GM19043 (cell line): ENCODE measurements at regions not wholly inside any gene's neighbourhood (a gene's known extent, or its start where the extent isn't known, plus 50 kb on each side); places are given as distances from the start of the nearest gene placed in this dataset.

ENCODE experiments used
- ATAC-seq: cut with Tn5 transposase; IDR thresholded peaks from one replicate; pipeline ENCODE4 v1.9.1; 2021; ENCODE audit warnings: low read depth; ENCODE audit not compliant: unreplicated experiment

- ATAC-seq, result no peak
Observed at GRCh38 chr3:132183811-132184210, 133.4 kb upstream of the ACP3 start.

GRCh38 chr3:132187746-132188145 is 129.5 kb upstream of the ACP3 start:
- no peak for ATAC-seq

GRCh38 chr3:132189601-132190000 is 127.6 kb upstream of the ACP3 start:
- ATAC-seq, result no peak

GRCh38 chr3:132196113-132196512 is 121.1 kb upstream of the ACP3 start:
- no peak for ATAC-seq

GRCh38 chr3:132198516-132198915 is 118.7 kb upstream of the ACP3 start:
- ATAC-seq, result no peak

- no peak for ATAC-seq
Observed at GRCh38 chr3:132199451-132199850, 117.8 kb upstream of the ACP3 start.

- no peak for ATAC-seq
Observed at GRCh38 chr3:132202586-132202985, 114.6 kb upstream of the ACP3 start.

- no peak for ATAC-seq
Observed at GRCh38 chr3:132203889-132204596, 113.2 kb upstream of the ACP3 start.

- ATAC-seq, result no peak
Observed at GRCh38 chr3:132205609-132206008, 111.6 kb upstream of the ACP3 start.

GRCh38 chr3:132209855-132210254 is 107.4 kb upstream of the ACP3 start:
- ATAC-seq, result no peak

GRCh38 chr3:132210476-132211346 is 106.5 kb upstream of the ACP3 start:
- ATAC-seq, result no peak

- no peak for ATAC-seq
Observed at GRCh38 chr3:132211896-132212295, 105.3 kb upstream of the ACP3 start.

- ATAC-seq, result no peak
Observed at GRCh38 chr3:132218817-132219755, 98.1 kb upstream of the ACP3 start.

- ATAC-seq, result no peak
Observed at GRCh38 chr3:132220986-132221385, 96.2 kb upstream of the ACP3 start.

GRCh38 chr3:132222868-132223538 is 94.2 kb upstream of the ACP3 start:
- ATAC-seq, result no peak

GRCh38 chr3:132225664-132226063 is 91.5 kb upstream of the ACP3 start:
- ATAC-seq, result no peak

- no peak for ATAC-seq
Observed at GRCh38 chr3:132228923-132229322, 88.3 kb upstream of the ACP3 start.

GRCh38 chr3:132229641-132230040 is 87.6 kb upstream of the ACP3 start:
- ATAC-seq, result no peak

GRCh38 chr3:132230156-132231000 is 86.8 kb upstream of the ACP3 start:
- ATAC-seq, result no peak
